HCT116 (cell line): ENCODE measurements at regions not wholly inside any gene's neighbourhood (a gene's known extent, or its start where the extent isn't known, plus 50 kb on each side); places are given as distances from the start of the nearest gene placed in this dataset.
A peak's percentile ranks its signal among the peaks of the same experiment; 100 is the strongest.

Source experiments
- ATAC-seq: fragments of 200-7000 bp; cut with Tn5 transposase; 2 replicates; pipeline ENCODE4 v1.9.1; 2020; ENCODE audit warnings: mild to moderate bottlenecking, moderate library complexity
- BruUV-seq: library from RNA; stranded (reverse); fragments of 400-500 nt; replicated peaks from 2 replicates; lab custom pipeline; 2021; lab: Mats Ljungman, UMichigan
- CTCF ChIA-PET: fragments of 300-600 bp; sonication (Branson Sonifier 250); formaldehyde crosslinking; loops from one replicate; lab custom pipeline; 2021; ENCODE audit warnings: antibody characterized with exemption; lab: Charles Lee
- POLR2A ChIA-PET: fragments of 300-600, 350-600 bp; sonication (Branson Sonifier 250); formaldehyde crosslinking; loops from one replicate; lab custom pipeline; 2021; ENCODE audit warnings: antibody characterized with exemption; lab: Charles Lee
- RAD21 ChIA-PET, 2 experiments: fragments of 300-600 bp; sonication (Branson Sonifier 250); formaldehyde crosslinking; loops; one replicate each; lab custom pipeline; 2023; ENCODE audit warnings: low total read pairs in 2 of 2; ENCODE audit not compliant: uncharacterized antibody in 2 of 2, unreplicated experiment in 2 of 2, low non-redundant PET in 1 of 2; lab: Charles Lee
- DNase-seq: peaks from one replicate; pipeline ENCODE4 v3.0.0-alpha.2; 2010; ENCODE audit warnings: low read depth, low spot score
- H2AFZ ChIP-seq: fragments of 200-600 bp; shearing (Covaris generic), sonication (generic); 2 replicates; pipeline ENCODE4 v1.6.1; 2017; ENCODE audit warnings: low read depth, mixed run types, mixed read lengths, antibody characterized with exemption, low read length; ENCODE audit not compliant: poor library complexity, severe bottlenecking
- H3K27ac ChIP-seq: 2 replicates; pipeline ENCODE4 v1.5.1; 2012; ENCODE audit warnings: low read depth, low read length
- H3K27me3 ChIP-seq: fragments of 200-600 bp; sonication (generic); 2 replicates; pipeline ENCODE4 v1.6.1; 2016; ENCODE audit warnings: mixed run types, low read length, mixed read lengths; ENCODE audit not compliant: insufficient read depth
- H3K36me3 ChIP-seq, 2 experiments: fragments of 200-500 bp in 1 of 2; fragments of 200-600 bp in 1 of 2; sonication (Bioruptor generic) in 1 of 2; sonication (generic) in 1 of 2; 2 replicates each; pipeline versions ENCODE4 v1.5.1 to v1.6.1; 2014 to 2016; ENCODE audit warnings: low read length in 2 of 2, inconsistent platforms in 1 of 2, mixed read lengths in 1 of 2, mixed run types in 1 of 2; ENCODE audit not compliant: insufficient read depth in 2 of 2, control insufficient read depth in 1 of 2
- H3K4me1 ChIP-seq, 2 experiments: fragments of 200-600 bp in 1 of 2; sonication (generic) in 1 of 2; 2 replicates each; pipeline versions ENCODE4 v1.5.1 to v1.6.1; 2012 to 2017; ENCODE audit warnings: low read length in 2 of 2, inconsistent platforms in 1 of 2, mild to moderate bottlenecking in 1 of 2, mixed read lengths in 1 of 2, mixed run types in 1 of 2, moderate library complexity in 1 of 2; ENCODE audit not compliant: insufficient read depth in 2 of 2, control insufficient read depth in 1 of 2
- H3K4me2 ChIP-seq: fragments of 200-600 bp; sonication (generic); 2 replicates; pipeline ENCODE4 v1.6.1; 2017; ENCODE audit warnings: mixed run types, low read length, mixed read lengths
- H3K4me3 ChIP-seq, 2 experiments: fragments of 200-600 bp in 1 of 2; sonication (generic) in 1 of 2; replicated peaks in 1 of 2; 2 replicates each; pipeline ENCODE4 v1.5.1; 2011 to 2016; ENCODE audit warnings: low read length in 2 of 2, control low read depth in 1 of 2, low read depth in 1 of 2, mild to moderate bottlenecking in 1 of 2, mixed read lengths in 1 of 2, mixed run types in 1 of 2
- H3K79me2 ChIP-seq: fragments of 200-600 bp; sonication (generic); 2 replicates; pipeline ENCODE4 v1.6.1; 2017; ENCODE audit warnings: mild to moderate bottlenecking, mixed run types, low read length, moderate library complexity, mixed read lengths; ENCODE audit not compliant: insufficient read depth
- H3K9ac ChIP-seq: fragments of 200-600 bp; sonication (generic); 2 replicates; pipeline ENCODE4 v1.6.1; 2016; ENCODE audit warnings: low read length, mixed read lengths
- H3K9me2 ChIP-seq: fragments of 200-600 bp; sonication (generic), shearing (Covaris generic); 2 replicates; pipeline ENCODE4 v1.6.1; 2017; ENCODE audit warnings: mixed run types, mild to moderate bottlenecking, moderate library complexity; ENCODE audit not compliant: insufficient read depth
- H3K9me3 ChIP-seq, 2 experiments: fragments of 200-500 bp in 1 of 2; fragments of 200-600 bp in 1 of 2; sonication (Bioruptor generic) in 1 of 2; sonication (generic) in 1 of 2; 2 replicates each; pipeline ENCODE4 v1.6.1; 2014 to 2017; ENCODE audit warnings: low read length in 2 of 2, mixed read lengths in 2 of 2, inconsistent platforms in 1 of 2, low read depth in 1 of 2, mild to moderate bottlenecking in 1 of 2, mixed run types in 1 of 2, moderate library complexity in 1 of 2; ENCODE audit not compliant: control insufficient read depth in 1 of 2, insufficient read depth in 1 of 2
- H4K20me1 ChIP-seq: fragments of 200-600 bp; sonication (generic), shearing (Covaris generic); 2 replicates; pipeline ENCODE4 v1.6.1; 2017; ENCODE audit warnings: mixed run types, mild to moderate bottlenecking, moderate library complexity; ENCODE audit not compliant: insufficient read depth
- FOSL1 ChIP-seq: IDR thresholded peaks from 2 replicates; pipeline ENCODE4 v1.6.1; 2012; ENCODE audit warnings: low read depth
- JUND ChIP-seq: IDR thresholded peaks from 2 replicates; pipeline ENCODE4 v1.6.1; 2012
- RAD21 ChIP-seq: IDR thresholded peaks from 2 replicates; pipeline ENCODE4 v1.6.1; 2012; ENCODE audit warnings: low read depth, mild to moderate bottlenecking
- SP1 ChIP-seq: IDR thresholded peaks from 2 replicates; pipeline ENCODE4 v1.6.1; 2012; ENCODE audit warnings: low read depth
- YY1 ChIP-seq: IDR thresholded peaks from 2 replicates; pipeline ENCODE4 v1.6.1; 2011; ENCODE audit warnings: low read length, low read depth, moderate library complexity, mild to moderate bottlenecking; ENCODE audit not compliant: insufficient replicate concordance; ENCODE audit errors: extremely low read depth
- ZFX ChIP-seq: fragments of 450-650 bp; IDR thresholded peaks from 2 replicates; pipeline ENCODE4 v1.6.1; 2017
- intact Hi-C: fragments of 100-400 bp; cut with micrococcal nuclease; formaldehyde crosslinking; loops from 2 replicates; pipeline ENCODE4 v1.10.0; 2022
- TF ChIP-seq, protein P1 (sequence below), 3 experiments: fragments of 200-600 bp in 1 of 3; sonication (generic) in 1 of 3; IDR thresholded peaks in 2 of 3; conservative IDR thresholded peaks in 1 of 3; 2 replicates each; pipeline ENCODE4 v1.5.1; 2012 to 2017; ENCODE audit warnings: low read depth in 2 of 3, low read length in 2 of 3, antibody characterized with exemption in 1 of 3, borderline replicate concordance in 1 of 3, control low read depth in 1 of 3, mild to moderate bottlenecking in 1 of 3, mixed read lengths in 1 of 3, mixed run types in 1 of 3, moderate library complexity in 1 of 3; ENCODE audit not compliant: insufficient read depth in 1 of 3
- TF ChIP-seq, protein P2 (sequence below): IDR thresholded peaks from 2 replicates; pipeline ENCODE4 v1.6.1; 2011; ENCODE audit warnings: mild to moderate bottlenecking, low read length, moderate library complexity; ENCODE audit not compliant: insufficient replicate concordance; ENCODE audit errors: extremely low read depth

DNA sequence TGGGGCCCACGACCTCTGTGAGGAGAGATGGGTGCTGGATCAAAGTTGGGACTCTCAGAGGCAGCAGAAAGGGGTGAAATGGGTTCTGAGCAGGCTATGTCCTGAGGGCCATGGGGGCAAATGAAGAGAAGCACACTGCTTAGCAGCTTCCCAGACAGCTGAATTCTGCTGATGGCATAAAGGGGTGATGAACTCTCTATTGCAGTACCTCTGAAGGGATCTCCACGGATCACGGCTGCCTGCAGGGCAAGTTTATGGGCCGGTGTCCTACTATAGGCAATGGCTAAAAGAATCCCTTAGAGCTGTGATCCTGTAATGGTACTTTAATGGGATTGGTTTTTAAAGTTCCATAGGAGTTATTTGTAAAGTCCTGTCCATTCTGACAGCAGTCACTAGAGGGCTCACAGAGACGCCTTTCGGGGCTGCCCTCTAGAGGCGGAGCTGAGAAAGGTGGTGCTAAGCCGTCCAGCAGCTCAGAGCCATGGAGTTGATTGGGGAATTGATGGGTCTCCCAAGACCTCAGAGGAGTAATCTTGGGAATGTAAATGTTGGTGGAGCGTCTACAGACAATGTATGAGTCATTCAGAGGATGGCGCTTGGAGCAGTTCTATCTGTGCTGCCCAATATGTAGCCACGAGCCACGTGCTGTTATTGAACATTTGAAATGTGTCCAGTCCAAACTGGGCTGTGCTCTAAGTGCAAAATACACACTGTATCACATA lies 287.3 kb downstream of the COG6 start:
- Histone ChIP-seq H3K4me2 (peak overlapping the region; percentile 24; the same call in 1 of the 2 replicates), H3K9me3 (no peaks in the 10 kb centered on the region), H4K20me1 (no peaks in the 10 kb centered on the region), H2AFZ (peak overlapping the region; percentile 80), H3K9ac (no peak overlapping the region), H3K36me3 (no peaks in the 10 kb centered on the region), H3K27me3 (no peaks in the 10 kb centered on the region), H3K4me3 (no peak overlapping the region), H3K27ac (no peak overlapping the region), H3K9me2 (no peaks in the 10 kb centered on the region), H3K4me1 (0 out of 4 replicates have a peak, but pooled peaks cover 0 to 3% of the 10 kb centered on the region in 2 experiments), H3K79me2 (no peaks in the 10 kb centered on the region)
- ChIA-PET POLR2A (interaction anchor here (0.7 kb wide), 1 partner anchor 742 kb away, joined by 3 read pairs; no protein-coding TSS in a partner anchor), CTCF (interaction anchor here (0.9 to 1.9 kb wide), 13 partner anchors 8 to 740 kb away, joined by 3 to 25 read pairs (median 4); no protein-coding TSS in a partner anchor), RAD21 (no interaction called here)
- peak; percentile 80 for DNase-seq
- no peak for TF ChIP-seq ZFX
- no peak for TF ChIP-seq SP1
- peak; percentile 9 for TF ChIP-seq YY1
- no peak for TF ChIP-seq JUND
- 0 out of 2 replicates have a peak, but pooled peaks have one; percentile 15 for TF ChIP-seq FOSL1
- TF ChIP-seq, protein P1, sequence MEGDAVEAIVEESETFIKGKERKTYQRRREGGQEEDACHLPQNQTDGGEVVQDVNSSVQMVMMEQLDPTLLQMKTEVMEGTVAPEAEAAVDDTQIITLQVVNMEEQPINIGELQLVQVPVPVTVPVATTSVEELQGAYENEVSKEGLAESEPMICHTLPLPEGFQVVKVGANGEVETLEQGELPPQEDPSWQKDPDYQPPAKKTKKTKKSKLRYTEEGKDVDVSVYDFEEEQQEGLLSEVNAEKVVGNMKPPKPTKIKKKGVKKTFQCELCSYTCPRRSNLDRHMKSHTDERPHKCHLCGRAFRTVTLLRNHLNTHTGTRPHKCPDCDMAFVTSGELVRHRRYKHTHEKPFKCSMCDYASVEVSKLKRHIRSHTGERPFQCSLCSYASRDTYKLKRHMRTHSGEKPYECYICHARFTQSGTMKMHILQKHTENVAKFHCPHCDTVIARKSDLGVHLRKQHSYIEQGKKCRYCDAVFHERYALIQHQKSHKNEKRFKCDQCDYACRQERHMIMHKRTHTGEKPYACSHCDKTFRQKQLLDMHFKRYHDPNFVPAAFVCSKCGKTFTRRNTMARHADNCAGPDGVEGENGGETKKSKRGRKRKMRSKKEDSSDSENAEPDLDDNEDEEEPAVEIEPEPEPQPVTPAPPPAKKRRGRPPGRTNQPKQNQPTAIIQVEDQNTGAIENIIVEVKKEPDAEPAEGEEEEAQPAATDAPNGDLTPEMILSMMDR (IDR thresholded peaks at IDR 0.05 in 2 of 3, conservative IDR thresholded peaks at IDR 0.05 in 1 of 3; ENCODE audit: borderline replicate concordance in 1 of 3, insufficient read depth in 1 of 3, low read depth in 2 of 3, low read length in 2 of 3): peak; percentile 99
- TF ChIP-seq RAD21: peak; percentile 69
- TF ChIP-seq, protein P2, sequence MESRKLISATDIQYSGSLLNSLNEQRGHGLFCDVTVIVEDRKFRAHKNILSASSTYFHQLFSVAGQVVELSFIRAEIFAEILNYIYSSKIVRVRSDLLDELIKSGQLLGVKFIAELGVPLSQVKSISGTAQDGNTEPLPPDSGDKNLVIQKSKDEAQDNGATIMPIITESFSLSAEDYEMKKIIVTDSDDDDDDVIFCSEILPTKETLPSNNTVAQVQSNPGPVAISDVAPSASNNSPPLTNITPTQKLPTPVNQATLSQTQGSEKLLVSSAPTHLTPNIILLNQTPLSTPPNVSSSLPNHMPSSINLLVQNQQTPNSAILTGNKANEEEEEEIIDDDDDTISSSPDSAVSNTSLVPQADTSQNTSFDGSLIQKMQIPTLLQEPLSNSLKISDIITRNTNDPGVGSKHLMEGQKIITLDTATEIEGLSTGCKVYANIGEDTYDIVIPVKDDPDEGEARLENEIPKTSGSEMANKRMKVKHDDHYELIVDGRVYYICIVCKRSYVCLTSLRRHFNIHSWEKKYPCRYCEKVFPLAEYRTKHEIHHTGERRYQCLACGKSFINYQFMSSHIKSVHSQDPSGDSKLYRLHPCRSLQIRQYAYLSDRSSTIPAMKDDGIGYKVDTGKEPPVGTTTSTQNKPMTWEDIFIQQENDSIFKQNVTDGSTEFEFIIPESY: no peak
- no TSS peak for BruUV-seq
- ATAC-seq: peak; percentile 100
- intact Hi-C loops: loop anchor here (2.0 kb wide), 1 partner anchor 740 kb away; no protein-coding TSS in a partner anchor
